ENCODE measurements at regions not wholly inside any gene's neighbourhood (a gene's known extent, or its start where the extent isn't known, plus 50 kb on each side); places are given as distances from the start of the nearest gene placed in this dataset.
"Not testable (repeated sequence)": the region's sequence is repeated elsewhere in the genome, so short reads cannot be mapped to it uniquely, and the experiment has no call there.

DNA sequence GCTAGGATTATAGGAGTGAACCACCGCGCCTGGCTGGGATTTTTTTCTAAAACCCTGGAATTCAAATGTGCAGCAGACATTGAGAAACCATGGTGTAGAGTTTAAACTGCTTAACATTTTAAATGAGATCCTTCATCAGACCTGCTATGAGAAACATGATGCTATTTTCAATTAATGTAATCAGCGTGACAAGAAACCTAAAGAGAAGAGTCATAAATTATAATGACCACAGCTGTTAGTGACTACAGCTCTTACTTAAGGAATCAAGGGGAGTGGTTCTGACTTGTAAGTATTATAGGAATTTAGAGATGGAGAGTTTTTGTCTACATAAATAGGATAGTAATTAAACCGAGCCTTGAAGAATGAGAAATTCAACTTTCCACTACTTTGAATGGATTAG is 170.6 kb downstream of the BARX2 start:
- no peaks in the 10 kb centered on the region for H3K36me3 ChIP-seq (ENCODE audit: low read depth, missing control alignments)
- no peaks in the 10 kb centered on the region for H3K4me1 ChIP-seq
- no peak overlapping the region for H3K27ac ChIP-seq
- no peak overlapping the region for H3K4me3 ChIP-seq
- DNase-seq, result no peak
- WGBS, 2 donors, result 83 to 85% methylated on average over 4 of the region's 4 CpGs
- TF ChIP-seq, protein P1, sequence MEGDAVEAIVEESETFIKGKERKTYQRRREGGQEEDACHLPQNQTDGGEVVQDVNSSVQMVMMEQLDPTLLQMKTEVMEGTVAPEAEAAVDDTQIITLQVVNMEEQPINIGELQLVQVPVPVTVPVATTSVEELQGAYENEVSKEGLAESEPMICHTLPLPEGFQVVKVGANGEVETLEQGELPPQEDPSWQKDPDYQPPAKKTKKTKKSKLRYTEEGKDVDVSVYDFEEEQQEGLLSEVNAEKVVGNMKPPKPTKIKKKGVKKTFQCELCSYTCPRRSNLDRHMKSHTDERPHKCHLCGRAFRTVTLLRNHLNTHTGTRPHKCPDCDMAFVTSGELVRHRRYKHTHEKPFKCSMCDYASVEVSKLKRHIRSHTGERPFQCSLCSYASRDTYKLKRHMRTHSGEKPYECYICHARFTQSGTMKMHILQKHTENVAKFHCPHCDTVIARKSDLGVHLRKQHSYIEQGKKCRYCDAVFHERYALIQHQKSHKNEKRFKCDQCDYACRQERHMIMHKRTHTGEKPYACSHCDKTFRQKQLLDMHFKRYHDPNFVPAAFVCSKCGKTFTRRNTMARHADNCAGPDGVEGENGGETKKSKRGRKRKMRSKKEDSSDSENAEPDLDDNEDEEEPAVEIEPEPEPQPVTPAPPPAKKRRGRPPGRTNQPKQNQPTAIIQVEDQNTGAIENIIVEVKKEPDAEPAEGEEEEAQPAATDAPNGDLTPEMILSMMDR (IDR thresholded peaks at IDR 0.05), result no peak
- no peak for TF ChIP-seq POLR2A (IDR thresholded peaks at IDR 0.05)
- no peaks in the 10 kb centered on the region for H3K9me3 ChIP-seq
- H3K27me3 ChIP-seq, result no peaks in the 10 kb centered on the region
- intact Hi-C loops (cut with DNase I; ENCODE audit: low total_unique reads), result no loop called here

DNA sequence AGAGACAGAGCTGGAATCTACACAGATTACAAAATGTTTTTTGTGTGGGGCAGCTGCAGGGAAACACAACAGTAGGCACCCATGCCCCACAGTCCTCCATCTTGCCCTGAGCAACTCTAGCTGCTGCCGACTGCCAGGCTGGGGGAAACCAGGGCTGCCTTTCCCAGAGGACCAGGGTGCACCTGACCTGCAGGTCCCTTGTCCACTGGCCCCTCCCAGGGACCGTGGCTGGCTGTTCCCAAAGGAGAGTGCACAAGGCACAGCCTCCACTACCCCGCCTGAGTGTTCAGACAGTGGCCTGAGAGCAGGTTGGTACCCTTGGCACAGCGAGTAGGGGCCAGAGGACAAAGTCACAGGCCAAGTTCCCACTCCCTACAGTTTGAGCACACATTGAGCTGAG is 181.8 kb downstream of the BARX2 start:
- H3K27ac ChIP-seq, result no peak overlapping the region
- WGBS, 2 donors, result 72% methylated on average over 4 of the region's 4 CpGs; no CpG with 5 or more reads in 1 of the 2 donors
- H3K27me3 ChIP-seq, result no peaks in the 10 kb centered on the region
- H3K4me3 ChIP-seq, result no peak overlapping the region
- H3K36me3 ChIP-seq (ENCODE audit: low read depth, missing control alignments), result no peaks in the 10 kb centered on the region
- TF ChIP-seq POLR2A (IDR thresholded peaks at IDR 0.05), result no peak
- TF ChIP-seq, protein P1 (IDR thresholded peaks at IDR 0.05), result no peak
- intact Hi-C loops (cut with DNase I; ENCODE audit: low total_unique reads), result no loop called here
- H3K9me3 ChIP-seq, result no peaks in the 10 kb centered on the region
- no peaks in the 10 kb centered on the region for H3K4me1 ChIP-seq
- no peak for DNase-seq

DNA sequence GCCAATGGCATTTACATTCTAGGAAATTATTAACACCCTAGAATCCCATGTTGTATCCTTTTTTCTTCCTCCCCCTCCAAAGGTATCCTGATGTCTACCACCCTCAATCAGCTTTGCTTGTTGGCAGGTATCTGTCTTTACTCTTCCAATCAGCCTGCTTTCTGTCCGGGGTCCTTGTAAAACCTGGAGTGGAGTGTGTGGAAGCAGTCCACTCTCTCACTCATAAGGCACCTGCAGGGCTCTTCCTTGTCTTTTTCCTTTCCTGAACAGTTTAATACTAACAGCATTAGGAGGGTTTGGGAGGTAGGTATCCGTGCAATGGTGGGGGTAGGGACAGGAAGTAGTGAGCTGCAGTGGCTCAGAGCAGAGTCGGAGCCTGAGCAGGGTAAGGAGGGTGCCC is 193.4 kb downstream of the BARX2 start:
- H3K27ac ChIP-seq, result no peak overlapping the region
- H3K36me3 ChIP-seq (ENCODE audit: low read depth, missing control alignments), result no peaks in the 10 kb centered on the region
- 80 to 93% methylated on average over 3 of the region's 3 CpGs for WGBS, 2 donors
- DNase-seq, result no peak
- no peaks in the 10 kb centered on the region for H3K4me1 ChIP-seq
- no peak overlapping the region for H3K4me3 ChIP-seq
- TF ChIP-seq, protein P1 (IDR thresholded peaks at IDR 0.05), result no peak
- no peak for TF ChIP-seq POLR2A (IDR thresholded peaks at IDR 0.05)
- intact Hi-C loops (cut with DNase I; ENCODE audit: low total_unique reads), result no loop called here
- H3K9me3 ChIP-seq, result no peaks in the 10 kb centered on the region
- no peaks in the 10 kb centered on the region for H3K27me3 ChIP-seq

- DNase-seq; intact Hi-C loops (cut with DNase I; ENCODE audit: low total_unique reads): not testable (repeated sequence)
- WGBS, 2 donors, result 73 to 75% methylated on average over 8 of the region's 8 CpGs
These were observed 197.0 kb downstream of the BARX2 start for GRCh38 chr11:129572667-129573066.

DNA sequence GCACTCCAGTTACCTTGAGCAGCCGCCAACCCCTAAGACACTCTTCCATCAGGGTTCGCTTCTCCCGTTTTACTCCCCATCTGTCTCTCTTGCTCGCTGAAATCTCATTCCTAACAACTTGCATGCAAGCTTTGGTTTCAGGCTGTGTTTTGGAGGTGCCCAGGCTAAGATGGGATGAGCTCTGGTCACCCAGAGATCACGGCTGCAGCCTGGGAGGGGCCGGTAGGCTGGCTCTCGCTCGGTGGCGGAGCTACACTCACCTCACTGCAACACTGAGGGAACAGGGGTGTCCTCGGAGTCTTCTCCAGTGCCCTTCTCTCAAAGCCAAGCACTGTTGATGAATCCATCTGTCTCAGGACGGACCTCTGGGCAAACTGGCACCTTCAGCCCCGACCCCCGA is 197.5 kb downstream of the BARX2 start:
- Histone ChIP-seq H3K27me3 (no peaks in the 10 kb centered on the region), H3K4me3 (no peak overlapping the region), H3K36me3 (ENCODE audit: low read depth, missing control alignments) (no peaks in the 10 kb centered on the region), H3K27ac (no peak overlapping the region), H3K4me1 (no peaks in the 10 kb centered on the region), H3K9me3 (no peaks in the 10 kb centered on the region)
- TF ChIP-seq POLR2A (IDR thresholded peaks at IDR 0.05), result no peak
- TF ChIP-seq, protein P1 (IDR thresholded peaks at IDR 0.05), result no peak
- intact Hi-C loops (cut with DNase I; ENCODE audit: low total_unique reads), result no loop called here
- no peak for DNase-seq
- WGBS, 2 donors, result 76 to 81% methylated on average over 9 to 13 of the region's 13 CpGs

More at GRCh38 chr11:129572667-129573066, 197.0 kb downstream of the BARX2 start:
- not testable (repeated sequence) for H3K27ac ChIP-seq; H3K9me3 ChIP-seq; H3K4me1 ChIP-seq; H3K27me3 ChIP-seq; H3K36me3 ChIP-seq (ENCODE audit: low read depth, missing control alignments); H3K4me3 ChIP-seq
